NB4 (cell line): ENCODE measurements at regions not wholly inside any gene's neighbourhood (a gene's known extent, or its start where the extent isn't known, plus 50 kb on each side); places are given as distances from the start of the nearest gene placed in this dataset.

Source experiments
- POLR2A ChIP-seq: IDR thresholded peaks from 2 replicates; pipeline ENCODE4 v1.6.1; 2011; ENCODE audit warnings: mild to moderate bottlenecking; ENCODE audit not compliant: insufficient read length; ENCODE audit errors: extremely low read depth
- TF ChIP-seq, protein P1 (sequence below): IDR thresholded peaks from one replicate; pipeline ENCODE4 v1.5.1; 2012; ENCODE audit warnings: low read depth, low read length

DNA sequence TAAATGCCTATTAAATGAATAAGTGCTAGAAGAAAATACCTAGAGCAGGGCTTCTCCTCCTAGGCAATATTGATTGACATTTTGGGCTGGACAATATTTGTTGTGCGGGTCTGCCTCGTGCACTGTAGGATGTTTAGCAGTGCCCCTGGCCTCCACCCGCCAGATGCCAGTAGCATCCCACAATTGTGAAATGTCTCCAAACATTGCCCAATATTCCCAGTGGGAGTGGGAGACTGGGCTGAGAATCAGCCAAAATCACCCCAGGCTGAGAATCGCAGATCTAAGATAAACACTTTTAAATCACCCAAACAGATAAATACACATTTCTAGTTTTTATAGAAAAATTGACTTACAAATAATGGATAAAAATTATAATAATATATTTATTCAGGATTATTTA is 916.2 kb upstream of the LCORL start:
- TF ChIP-seq, protein P1, sequence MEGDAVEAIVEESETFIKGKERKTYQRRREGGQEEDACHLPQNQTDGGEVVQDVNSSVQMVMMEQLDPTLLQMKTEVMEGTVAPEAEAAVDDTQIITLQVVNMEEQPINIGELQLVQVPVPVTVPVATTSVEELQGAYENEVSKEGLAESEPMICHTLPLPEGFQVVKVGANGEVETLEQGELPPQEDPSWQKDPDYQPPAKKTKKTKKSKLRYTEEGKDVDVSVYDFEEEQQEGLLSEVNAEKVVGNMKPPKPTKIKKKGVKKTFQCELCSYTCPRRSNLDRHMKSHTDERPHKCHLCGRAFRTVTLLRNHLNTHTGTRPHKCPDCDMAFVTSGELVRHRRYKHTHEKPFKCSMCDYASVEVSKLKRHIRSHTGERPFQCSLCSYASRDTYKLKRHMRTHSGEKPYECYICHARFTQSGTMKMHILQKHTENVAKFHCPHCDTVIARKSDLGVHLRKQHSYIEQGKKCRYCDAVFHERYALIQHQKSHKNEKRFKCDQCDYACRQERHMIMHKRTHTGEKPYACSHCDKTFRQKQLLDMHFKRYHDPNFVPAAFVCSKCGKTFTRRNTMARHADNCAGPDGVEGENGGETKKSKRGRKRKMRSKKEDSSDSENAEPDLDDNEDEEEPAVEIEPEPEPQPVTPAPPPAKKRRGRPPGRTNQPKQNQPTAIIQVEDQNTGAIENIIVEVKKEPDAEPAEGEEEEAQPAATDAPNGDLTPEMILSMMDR: no peak
- no peak for TF ChIP-seq POLR2A
